ENCODE measurements at regions not wholly inside any gene's neighbourhood (a gene's known extent, or its start where the extent isn't known, plus 50 kb on each side); places are given as distances from the start of the nearest gene placed in this dataset.

DNA sequence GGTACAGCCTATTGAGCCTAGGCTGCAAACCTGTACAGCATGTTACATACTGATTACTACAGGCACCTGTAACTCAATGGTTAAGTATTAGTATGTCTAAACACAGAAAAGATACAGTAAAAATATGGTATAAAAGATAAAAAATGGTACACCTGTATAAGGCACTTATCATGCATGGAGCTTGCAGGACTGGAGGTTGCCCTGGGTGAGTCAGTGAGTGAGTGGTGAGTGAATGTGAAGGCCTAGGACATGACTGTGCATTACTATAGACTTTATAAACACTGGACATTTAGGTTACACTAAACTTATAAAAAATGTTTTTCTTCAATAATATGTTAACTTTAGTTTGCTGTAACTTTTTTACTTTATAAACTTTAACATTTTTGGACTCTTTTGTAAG is 171.3 kb downstream of the SLC28A3 start:
- no peak overlapping the region for H3K4me3 ChIP-seq (ENCODE audit: low read depth, low read length)

DNA sequence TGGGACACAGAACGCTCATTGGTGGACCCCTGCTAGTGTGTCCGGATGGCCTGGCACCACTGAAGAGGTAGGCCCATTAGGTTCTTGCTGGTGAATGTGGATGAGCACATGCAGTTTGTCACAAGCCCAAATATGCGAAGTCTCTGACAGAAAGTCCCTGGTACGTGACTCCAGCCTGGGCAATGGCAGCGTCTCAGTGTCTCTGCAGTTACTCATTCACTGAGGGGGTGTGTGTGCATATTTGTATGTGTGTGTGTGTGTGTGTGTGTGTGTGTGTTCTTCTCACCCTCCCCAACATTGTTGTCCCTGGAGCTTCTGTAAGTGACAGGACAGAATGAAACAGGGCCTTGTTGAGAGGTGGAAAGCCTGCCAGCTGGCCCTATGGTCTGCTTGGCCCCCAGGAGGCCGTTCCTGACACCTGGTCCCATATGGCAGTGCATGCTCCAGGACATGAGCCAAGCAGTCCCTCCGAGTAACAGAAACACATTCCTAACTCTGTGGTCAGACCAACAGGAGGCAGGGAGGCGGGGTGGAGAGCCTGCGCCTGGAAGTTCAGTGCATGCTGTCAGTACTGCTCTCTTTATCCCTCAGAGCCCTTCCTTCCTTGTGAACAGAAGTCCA is 169.9 kb downstream of the SLC28A3 start:
- no peak overlapping the region for H3K4me3 ChIP-seq (ENCODE audit: low read depth, low read length)
- TF ChIP-seq CTCF (IDR thresholded peaks at IDR 0.05; ENCODE audit: borderline replicate concordance, insufficient read depth, low read depth, low read length) = no peak

More for the DNA sequence above, 171.3 kb downstream of the SLC28A3 start:
- no peak for TF ChIP-seq CTCF (IDR thresholded peaks at IDR 0.05; ENCODE audit: borderline replicate concordance, insufficient read depth, low read depth, low read length)

GRCh38 chr9:84173961-84174360 is 166.6 kb downstream of the SLC28A3 start:
- no peak overlapping the region for H3K4me3 ChIP-seq (ENCODE audit: low read depth, low read length)
- no peak for TF ChIP-seq CTCF (IDR thresholded peaks at IDR 0.05; ENCODE audit: borderline replicate concordance, insufficient read depth, low read depth, low read length)

DNA sequence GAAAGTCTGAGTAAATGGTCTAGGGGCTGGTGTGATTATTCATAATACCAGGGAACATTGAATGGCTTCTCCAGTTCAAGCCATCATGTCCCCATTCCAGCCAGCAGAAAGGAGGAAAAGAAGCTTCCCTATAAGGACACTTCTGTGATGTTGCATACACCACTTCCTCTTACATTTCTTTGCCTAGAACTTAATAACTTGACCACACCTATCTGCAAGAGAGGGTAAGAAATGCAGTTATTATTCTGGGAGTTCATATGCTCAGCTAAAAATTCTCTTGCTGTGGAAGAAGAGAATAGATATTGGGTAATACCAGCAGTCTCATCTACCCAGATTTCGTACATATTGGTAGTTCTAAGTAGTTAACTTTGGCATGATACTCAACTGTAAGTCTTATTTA is 166.1 kb downstream of the SLC28A3 start:
- no peak for TF ChIP-seq CTCF (IDR thresholded peaks at IDR 0.05; ENCODE audit: borderline replicate concordance, insufficient read depth, low read depth, low read length)
- H3K4me3 ChIP-seq (ENCODE audit: low read depth, low read length) = no peak overlapping the region

GRCh38 chr9:84177407-84177806 is 163.2 kb downstream of the SLC28A3 start:
- H3K4me3 ChIP-seq (ENCODE audit: low read depth, low read length) = no peak overlapping the region
- TF ChIP-seq CTCF (IDR thresholded peaks at IDR 0.05; ENCODE audit: borderline replicate concordance, insufficient read depth, low read depth, low read length) = no peak

DNA sequence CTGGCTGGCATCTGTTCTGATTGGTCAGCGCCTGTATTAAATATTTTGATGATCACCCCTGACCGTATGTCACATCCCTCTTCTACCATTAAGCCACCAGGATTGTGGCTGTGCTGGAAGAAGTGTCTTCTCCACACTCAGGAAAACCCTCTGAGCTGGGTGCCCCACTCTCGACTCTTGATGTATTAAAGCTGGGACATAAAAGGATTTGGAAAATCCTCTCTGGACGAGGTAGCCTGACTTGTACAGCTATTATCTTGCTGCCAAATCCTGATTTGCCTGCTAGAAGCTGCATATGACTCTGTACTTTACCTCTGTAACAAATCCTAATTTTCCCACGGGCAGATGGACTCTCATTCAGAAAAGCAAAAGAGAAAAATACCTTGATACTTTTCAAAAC is 161.0 kb downstream of the SLC28A3 start:
- H3K4me3 ChIP-seq (ENCODE audit: low read depth, low read length) = no peak overlapping the region
- TF ChIP-seq CTCF (IDR thresholded peaks at IDR 0.05; ENCODE audit: borderline replicate concordance, insufficient read depth, low read depth, low read length) = no peak

DNA sequence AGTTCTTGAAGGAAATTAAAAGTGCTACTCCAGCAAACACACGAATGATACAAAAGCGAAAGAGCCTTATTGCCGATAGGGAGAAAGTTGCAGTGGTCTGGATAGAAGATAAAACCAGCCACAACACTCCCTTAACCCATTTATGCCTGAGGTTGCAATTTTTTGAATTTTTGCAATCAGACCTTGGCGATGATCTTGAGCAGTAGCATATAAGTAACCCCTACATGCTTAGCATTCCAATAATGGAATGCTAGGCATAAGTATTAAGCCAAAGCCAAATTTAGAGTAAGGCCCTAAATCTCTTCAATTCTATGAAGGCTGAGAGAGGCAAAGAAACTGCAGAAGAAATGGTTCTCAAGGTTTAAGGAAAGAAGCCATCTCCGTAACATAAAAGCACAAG is 153.5 kb downstream of the SLC28A3 start:
- no peak overlapping the region for H3K4me3 ChIP-seq (ENCODE audit: low read depth, low read length)
- no peak for TF ChIP-seq CTCF (IDR thresholded peaks at IDR 0.05; ENCODE audit: borderline replicate concordance, insufficient read depth, low read depth, low read length)
